GM12878 (cell line): ENCODE measurements at regions not wholly inside any gene's neighbourhood (a gene's known extent, or its start where the extent isn't known, plus 50 kb on each side); places are given as distances from the start of the nearest gene placed in this dataset.
"Not testable (repeated sequence)": the region's sequence is repeated elsewhere in the genome, so short reads cannot be mapped to it uniquely, and the experiment has no call there.

Experiments used
- ATAC-seq: fragments of 200-7000 bp; cut with Tn5 transposase; 3 replicates; pipeline ENCODE4 v1.9.1; 2020; ENCODE audit warnings: mild to moderate bottlenecking, moderate library complexity
- BruUV-seq: library from RNA; stranded (reverse); fragments of 400-500 nt; replicated peaks from 2 replicates; lab custom pipeline; 2021; lab: Mats Ljungman, UMichigan
- CTCF ChIA-PET: fragments of 300-600 bp; sonication (Branson Sonifier 250); formaldehyde crosslinking; extraction: SDS; loops from one replicate; lab custom pipeline; 2021; ENCODE audit warnings: inconsistent platforms; lab: Yijun Ruan, JAX
- POLR2A ChIA-PET: fragments of 350-600 bp; formaldehyde crosslinking; extraction: SDS; loops from one replicate; lab custom pipeline; 2021; ENCODE audit warnings: inconsistent platforms; lab: Charles Lee
- RAD21 ChIA-PET: fragments of 300-600 bp; sonication (Branson Sonifier 250); formaldehyde crosslinking; loops from one replicate; lab custom pipeline; 2023; ENCODE audit warnings: antibody characterized with exemption; ENCODE audit not compliant: unreplicated experiment; lab: Charles Lee
- SMC1A ChIA-PET: fragments of 300-600 bp; sonication (Branson Sonifier 250); formaldehyde crosslinking; loops from one replicate; lab custom pipeline; 2023; ENCODE audit not compliant: unreplicated experiment, uncharacterized antibody; lab: Charles Lee
- DNase-seq: peaks from one replicate; pipeline ENCODE4 v3.0.0-alpha.2; 2011; ENCODE audit warnings: low read depth, low spot score
- FAIRE-seq: peaks from 3 replicates; lab custom pipeline; 2011; peaks lifted over from hg19 to GRCh38; lab: Jason Lieb, UNC
- H2AFZ ChIP-seq: 2 replicates; pipeline ENCODE4 v1.6.0; 2011; ENCODE audit warnings: low read depth, low read length, control low read depth; ENCODE audit not compliant: control insufficient read depth
- H3K27ac ChIP-seq: 2 replicates; pipeline ENCODE4 v1.5.1; 2011; ENCODE audit warnings: control low read depth; ENCODE audit not compliant: control insufficient read depth, insufficient read depth
- H3K27me3 ChIP-seq, 2 experiments: replicated peaks in 1 of 2; 2 replicates each; pipeline versions ENCODE4 v1.6.0 to v1.6.1; 2011; ENCODE audit warnings: low read length in 1 of 2; ENCODE audit not compliant: control insufficient read depth in 2 of 2, insufficient read depth in 2 of 2
- H3K36me3 ChIP-seq, 2 experiments: 2 replicates each; pipeline ENCODE4 v1.5.1; 2011; ENCODE audit warnings: low read length in 1 of 2; ENCODE audit not compliant: control insufficient read depth in 2 of 2, insufficient read depth in 2 of 2
- H3K4me1 ChIP-seq: 2 replicates; pipeline ENCODE4 v1.6.1; 2011; ENCODE audit warnings: mild to moderate bottlenecking, low read length, moderate library complexity, mixed read lengths; ENCODE audit not compliant: control insufficient read depth, insufficient read depth
- H3K4me2 ChIP-seq: 2 replicates; pipeline ENCODE4 v1.6.0; 2011; ENCODE audit warnings: control low read depth; ENCODE audit not compliant: control insufficient read depth, insufficient read depth
- H3K4me3 ChIP-seq: fragments of 200-600 bp; sonication (generic); 2 replicates; pipeline ENCODE4 v1.5.1; 2016
- H3K79me2 ChIP-seq: 2 replicates; pipeline ENCODE4 v1.6.0; 2011; ENCODE audit warnings: low read length; ENCODE audit not compliant: control insufficient read depth, insufficient read depth
- H3K9ac ChIP-seq: 2 replicates; pipeline ENCODE4 v1.8.0; 2011; ENCODE audit warnings: low read length, control low read depth, mixed read lengths; ENCODE audit not compliant: control insufficient read depth, insufficient read depth
- H3K9me3 ChIP-seq: replicated peaks from 3 replicates; pipeline ENCODE4 v1.5.1; 2011; ENCODE audit warnings: mild to moderate bottlenecking, low read length; ENCODE audit not compliant: control insufficient read depth, insufficient read depth
- H4K20me1 ChIP-seq: 2 replicates; pipeline ENCODE4 v1.6.0; 2011; ENCODE audit not compliant: control insufficient read depth, insufficient read depth
- BACH1 ChIP-seq: fragments of 450-650 bp; IDR thresholded peaks from 2 replicates; pipeline ENCODE4 v1.6.1; 2017; ENCODE audit warnings: mild to moderate bottlenecking, borderline replicate concordance
- BRCA1 ChIP-seq: IDR thresholded peaks from 2 replicates; pipeline ENCODE4 v1.6.1; 2011; ENCODE audit warnings: low read depth, low read length, improper control_type of control experiment
- CBX5 ChIP-seq: sonication (generic); IDR thresholded peaks from 2 replicates; pipeline ENCODE4 v1.6.1; 2016; ENCODE audit warnings: low read depth, moderate library complexity, mild to moderate bottlenecking, inconsistent platforms
- CEBPZ ChIP-seq: fragments of 150-350 bp; IDR thresholded peaks from 2 replicates; pipeline ENCODE4 v1.6.1; 2016; ENCODE audit warnings: low read depth, low read length
- CHD2 ChIP-seq: IDR thresholded peaks from 2 replicates; pipeline ENCODE4 v1.6.1; 2011; ENCODE audit warnings: low read depth, low read length, improper control_type of control experiment, borderline replicate concordance
- HDAC6 ChIP-seq: fragments of 200-600 bp; sonication (generic); IDR thresholded peaks from one replicate; pipeline ENCODE4 v1.8.0; 2017; ENCODE audit warnings: antibody characterized with exemption; ENCODE audit not compliant: unreplicated experiment
- IKZF2 ChIP-seq, 2 experiments: fragments of 450-650 bp; IDR thresholded peaks; 2 replicates each; pipeline ENCODE4 v1.6.1; 2017; ENCODE audit warnings: mild to moderate bottlenecking in 2 of 2, moderate library complexity in 2 of 2
- NFYA ChIP-seq: IDR thresholded peaks from 2 replicates; pipeline ENCODE4 v1.6.1; 2011; ENCODE audit warnings: low read depth, mild to moderate bottlenecking, low read length, improper control_type of control experiment, borderline replicate concordance
- POLR2A ChIP-seq: IDR thresholded peaks from 2 replicates; pipeline ENCODE4 v1.6.1; 2011; ENCODE audit warnings: low read depth, mild to moderate bottlenecking, low read length
- RUNX3 ChIP-seq: IDR thresholded peaks from 2 replicates; pipeline ENCODE4 v1.6.1; 2012; ENCODE audit warnings: low read length, inconsistent platforms
- SREBF1 ChIP-seq: IDR thresholded peaks from 2 replicates; pipeline ENCODE4 v1.6.1; 2012; ENCODE audit warnings: mild to moderate bottlenecking, low read length
- TCF12 ChIP-seq: IDR thresholded peaks from 2 replicates; pipeline ENCODE4 v1.6.1; 2011; ENCODE audit warnings: low read depth, mild to moderate bottlenecking, low read length
- YBX1 ChIP-seq: fragments of 450-650 bp; IDR thresholded peaks from 2 replicates; pipeline ENCODE4 v1.6.1; 2016; ENCODE audit warnings: antibody characterized with exemption
- WGBS: methylation state at CpG from one replicate; pipeline ENCODE4 v1.1.6; 2016; ENCODE audit warnings: low lambda C conversion rate; ENCODE audit not compliant: insufficient replicate concordance, insufficient coverage; ENCODE audit errors: missing lambda C conversion rate; 5-methylcytosine and 5-hydroxymethylcytosine counted together
- in situ Hi-C: fragments of 300-500 bp; cut with MboI; formaldehyde crosslinking; loops from 9 replicates; pipeline ENCODE4 v1.14.3; 2018; ENCODE audit warnings: mixed read lengths
- intact Hi-C: fragments of 100-400 bp; cut with micrococcal nuclease; formaldehyde crosslinking; loops from one replicate; pipeline ENCODE4 v1.14.2; 2022; ENCODE audit not compliant: unreplicated experiment

DNA sequence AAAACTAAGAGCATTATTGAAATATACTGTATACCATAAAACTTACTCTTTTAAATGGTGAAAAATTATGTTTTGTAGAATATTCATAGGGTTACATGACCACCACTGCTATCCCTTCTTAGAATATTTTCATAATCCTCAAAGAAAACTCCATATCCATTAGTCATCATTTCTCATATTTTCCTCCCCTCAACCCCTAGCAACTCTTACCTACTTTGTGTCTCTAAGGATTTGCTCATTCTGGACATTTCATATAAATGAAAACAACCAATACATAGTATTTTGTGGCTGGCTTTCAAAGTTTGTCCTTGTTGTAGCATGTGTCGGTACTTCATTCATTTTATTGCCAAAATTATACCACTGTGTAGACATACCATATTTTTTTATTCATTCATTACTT lies 863.8 kb downstream of the KCNA4 start:
- SMC1A ChIA-PET = interaction anchor here (1.2 kb wide), 1 partner anchor 14 kb away, joined by 3 read pairs; no protein-coding TSS in a partner anchor
- in situ Hi-C loops = no loop called here
- no peak for DNase-seq

DNA sequence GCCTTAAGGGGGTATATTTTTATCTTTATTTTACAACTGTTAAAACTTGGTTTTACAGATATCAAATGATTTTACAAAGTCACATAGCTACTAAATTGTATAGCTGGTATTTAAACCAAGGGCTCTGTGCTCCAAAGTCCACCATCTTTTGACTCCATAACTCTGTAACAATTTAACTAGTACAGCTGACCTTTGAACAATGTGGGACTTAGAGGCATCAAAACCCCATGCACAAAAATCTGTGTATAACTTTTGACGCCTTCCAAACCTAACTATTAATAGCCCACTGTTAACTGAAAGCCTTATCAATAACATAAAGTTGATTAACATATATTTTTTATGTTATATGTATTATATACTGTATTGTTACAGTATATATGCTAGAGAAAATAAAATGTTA lies 874.3 kb downstream of the KCNA4 start:
- H3K79me2 ChIP-seq, H2AFZ ChIP-seq, H3K4me3 ChIP-seq, H4K20me1 ChIP-seq, RAD21 ChIA-PET, FAIRE-seq, H3K4me1 ChIP-seq, SMC1A ChIA-PET, H3K9ac ChIP-seq, H3K9me3 ChIP-seq, H3K4me2 ChIP-seq, H3K27me3 ChIP-seq, DNase-seq, ATAC-seq, intact Hi-C loops, BruUV-seq, POLR2A ChIA-PET, H3K27ac ChIP-seq, CTCF ChIA-PET, in situ Hi-C loops, H3K36me3 ChIP-seq: not testable (repeated sequence)
- 25% methylated on average over 1 of the region's 1 CpG for WGBS

More for the DNA sequence above, 863.8 kb downstream of the KCNA4 start:
- ChIA-PET CTCF (no interaction called here), POLR2A (no interaction called here), RAD21 (no interaction called here)
- H4K20me1 ChIP-seq = no peaks in the 10 kb centered on the region
- no TSS peak for BruUV-seq
- H3K4me1 ChIP-seq = no peaks in the 10 kb centered on the region
- no peaks in the 10 kb centered on the region for H3K79me2 ChIP-seq
- intact Hi-C loops = loop anchor here (10.0 kb wide), 1 partner anchor 438 kb away; no protein-coding TSS in a partner anchor
- H3K36me3 ChIP-seq = no peaks in the 10 kb centered on the region
- no peak for ATAC-seq
- TF ChIP-seq TCF12 (no peak), NFYA (no peak), CBX5 (no peak), HDAC6 (no peak), CHD2 (no peak), YBX1 (no peak), CEBPZ (no peak), SREBF1 (no peak), BACH1 (no peak), BRCA1 (no peak), IKZF2 (IDR thresholded peaks at IDR 0.05) (no peak), POLR2A (no peak), RUNX3 (no peak)
- H2AFZ ChIP-seq = no peak overlapping the region
- no peaks in the 10 kb centered on the region for H3K27me3 ChIP-seq
- 0% methylated on average over 1 of the region's 1 CpG for WGBS
- no peak overlapping the region for H3K9ac ChIP-seq
- no peak for FAIRE-seq
- no peak overlapping the region for H3K27ac ChIP-seq
- no peak overlapping the region for H3K4me3 ChIP-seq
- no peak overlapping the region for H3K4me2 ChIP-seq
- H3K9me3 ChIP-seq = no peaks in the 10 kb centered on the region
